K562 (cell line): ENCODE measurements at regions not wholly inside any gene's neighbourhood (a gene's known extent, or its start where the extent isn't known, plus 50 kb on each side); places are given as distances from the start of the nearest gene placed in this dataset.

Experiments used
- BDP1 ChIP-seq: IDR thresholded peaks from 3 replicates; pipeline ENCODE4 v1.6.1; 2011; ENCODE audit not compliant: insufficient read length, insufficient read depth
- PYGO2 ChIP-seq: fragments of 450-650 bp; IDR thresholded peaks from 2 replicates; pipeline ENCODE4 v1.6.1; 2016; ENCODE audit warnings: mild to moderate bottlenecking, missing genetic modification characterization, moderate library complexity, missing compliant biosample characterization
- RBM34 ChIP-seq: fragments of 200-400 bp; formaldehyde crosslinking; IDR thresholded peaks from 2 replicates; pipeline ENCODE4 v1.6.1; 2018; ENCODE audit warnings: low read length, borderline replicate concordance; ENCODE audit not compliant: insufficient read depth
- ZNF324 ChIP-seq: fragments of 250-450 bp; sonication (Bioruptor Pico); IDR thresholded peaks from 2 replicates; pipeline ENCODE4 v1.4.0; 2020; ENCODE audit warnings: mild to moderate bottlenecking
- TF ChIP-seq, protein P1 (sequence below): fragments of 250-450 bp; sonication (Bioruptor Pico); IDR thresholded peaks from 2 replicates; pipeline ENCODE4 v1.6.1; 2021; ENCODE audit warnings: mild to moderate bottlenecking
- TF ChIP-seq, protein P2 (sequence below): fragments of 450-650 bp; formaldehyde crosslinking; IDR thresholded peaks from 2 replicates; pipeline ENCODE4 v1.4.0; 2020; ENCODE audit warnings: mild to moderate bottlenecking
- TF ChIP-seq, protein P3 (sequence below): fragments of 250-450 bp; sonication (Bioruptor Pico); IDR thresholded peaks from 2 replicates; pipeline ENCODE4 v1.5.0; 2020; ENCODE audit warnings: mild to moderate bottlenecking, borderline replicate concordance

DNA sequence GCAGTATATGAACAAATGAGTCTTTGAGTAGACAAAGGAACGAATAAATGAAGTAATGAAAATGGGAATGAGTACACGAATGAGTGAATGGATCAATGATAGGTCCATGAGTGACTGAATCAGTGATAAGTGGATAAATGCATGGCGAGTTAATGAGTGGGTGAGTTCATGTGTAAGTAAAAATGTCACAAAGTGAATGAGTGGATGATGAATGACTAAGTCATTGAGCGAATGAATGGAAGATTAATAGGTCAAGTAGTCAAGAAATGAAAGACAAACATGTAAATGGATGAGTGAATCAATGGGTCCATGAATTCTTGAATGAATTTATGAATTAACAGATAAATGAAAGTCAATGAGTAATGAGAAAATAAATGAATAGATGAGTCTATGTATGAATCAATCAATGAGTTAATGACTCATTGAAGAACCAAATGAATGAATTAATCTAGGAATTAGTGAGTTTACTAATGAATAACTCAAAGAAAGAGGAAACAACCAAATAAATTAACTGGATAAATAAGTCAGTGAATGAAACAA, 97.3 kb upstream of the RTL1 start (continued):
- TF ChIP-seq BDP1: no peak
- TF ChIP-seq, protein P1, sequence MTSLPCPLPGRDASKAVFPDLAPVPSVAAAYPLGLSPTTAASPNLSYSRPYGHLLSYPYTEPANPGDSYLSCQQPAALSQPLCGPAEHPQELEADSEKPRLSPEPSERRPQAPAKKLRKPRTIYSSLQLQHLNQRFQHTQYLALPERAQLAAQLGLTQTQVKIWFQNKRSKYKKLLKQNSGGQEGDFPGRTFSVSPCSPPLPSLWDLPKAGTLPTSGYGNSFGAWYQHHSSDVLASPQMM (CRISPR knock-in tag): no peak
- TF ChIP-seq RBM34: no peak
- no peak for TF ChIP-seq ZNF324 (CRISPR knock-in tag)
- TF ChIP-seq PYGO2: no peak
- TF ChIP-seq, protein P2, sequence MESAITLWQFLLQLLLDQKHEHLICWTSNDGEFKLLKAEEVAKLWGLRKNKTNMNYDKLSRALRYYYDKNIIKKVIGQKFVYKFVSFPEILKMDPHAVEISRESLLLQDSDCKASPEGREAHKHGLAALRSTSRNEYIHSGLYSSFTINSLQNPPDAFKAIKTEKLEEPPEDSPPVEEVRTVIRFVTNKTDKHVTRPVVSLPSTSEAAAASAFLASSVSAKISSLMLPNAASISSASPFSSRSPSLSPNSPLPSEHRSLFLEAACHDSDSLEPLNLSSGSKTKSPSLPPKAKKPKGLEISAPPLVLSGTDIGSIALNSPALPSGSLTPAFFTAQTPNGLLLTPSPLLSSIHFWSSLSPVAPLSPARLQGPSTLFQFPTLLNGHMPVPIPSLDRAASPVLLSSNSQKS (CRISPR knock-in tag): no peak
- TF ChIP-seq, protein P3, sequence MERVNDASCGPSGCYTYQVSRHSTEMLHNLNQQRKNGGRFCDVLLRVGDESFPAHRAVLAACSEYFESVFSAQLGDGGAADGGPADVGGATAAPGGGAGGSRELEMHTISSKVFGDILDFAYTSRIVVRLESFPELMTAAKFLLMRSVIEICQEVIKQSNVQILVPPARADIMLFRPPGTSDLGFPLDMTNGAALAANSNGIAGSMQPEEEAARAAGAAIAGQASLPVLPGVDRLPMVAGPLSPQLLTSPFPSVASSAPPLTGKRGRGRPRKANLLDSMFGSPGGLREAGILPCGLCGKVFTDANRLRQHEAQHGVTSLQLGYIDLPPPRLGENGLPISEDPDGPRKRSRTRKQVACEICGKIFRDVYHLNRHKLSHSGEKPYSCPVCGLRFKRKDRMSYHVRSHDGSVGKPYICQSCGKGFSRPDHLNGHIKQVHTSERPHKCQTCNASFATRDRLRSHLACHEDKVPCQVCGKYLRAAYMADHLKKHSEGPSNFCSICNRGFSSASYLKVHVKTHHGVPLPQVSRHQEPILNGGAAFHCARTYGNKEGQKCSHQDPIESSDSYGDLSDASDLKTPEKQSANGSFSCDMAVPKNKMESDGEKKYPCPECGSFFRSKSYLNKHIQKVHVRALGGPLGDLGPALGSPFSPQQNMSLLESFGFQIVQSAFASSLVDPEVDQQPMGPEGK (CRISPR knock-in tag): no peak
